A549 (cell line): ENCODE measurements at regions not wholly inside any gene's neighbourhood (a gene's known extent, or its start where the extent isn't known, plus 50 kb on each side); places are given as distances from the start of the nearest gene placed in this dataset.

Experiments used
- ATAC-seq, 2 experiments: fragments of 200-7000 bp in 1 of 2; fragments of >200 bp in 1 of 2; cut with Nextera tagmentation in 1 of 2; cut with Tn5 transposase in 1 of 2; 3 replicates each; pipeline versions ENCODE4 v1.8.0 to v1.9.1; 2018 to 2020; ENCODE audit warnings: mild to moderate bottlenecking in 1 of 2, moderate library complexity in 1 of 2
- CTCF ChIA-PET: fragments of 300-600 bp; sonication (Branson Sonifier 250); formaldehyde crosslinking; extraction: SDS; loops from one replicate; lab custom pipeline; 2021; ENCODE audit warnings: antibody characterized with exemption, inconsistent platforms; lab: Yijun Ruan, JAX
- POLR2A ChIA-PET: fragments of 350-600 bp; formaldehyde crosslinking; extraction: SDS; loops from one replicate; lab custom pipeline; 2021; ENCODE audit warnings: antibody characterized with exemption, inconsistent platforms; lab: Yijun Ruan, JAX
- DNase-seq, 2 experiments: peaks; one replicate each; pipeline versions ENCODE4 v3.0.0 to v3.0.0-alpha.2; 2011 to 2016; ENCODE audit warnings: low read depth in 1 of 2, low spot score in 1 of 2
- FAIRE-seq: peaks from 2 replicates; lab custom pipeline; 2011; peaks lifted over from hg19 to GRCh38; lab: Jason Lieb, UNC
- H3K27ac ChIP-seq, 2 experiments: fragments of >200 bp; sonication (Bioruptor Twin); formaldehyde crosslinking; 3 replicates each; pipeline ENCODE4 v1.5.1; 2016 to 2017
- H3K4me1 ChIP-seq: fragments of >200 bp; sonication (Bioruptor Twin); formaldehyde crosslinking; 3 replicates; pipeline ENCODE4 v1.6.1; 2016
- H3K4me2 ChIP-seq: fragments of >200 bp; sonication (Bioruptor Twin); formaldehyde crosslinking; 3 replicates; pipeline ENCODE4 v1.6.1; 2016
- H3K4me3 ChIP-seq: fragments of >200 bp; sonication (Bioruptor Twin); formaldehyde crosslinking; 3 replicates; pipeline ENCODE4 v1.5.1; 2016
- H3K9me3 ChIP-seq: fragments of >200 bp; sonication (Bioruptor Twin); formaldehyde crosslinking; 3 replicates; pipeline ENCODE4 v1.6.1; 2016
- BHLHE40 ChIP-seq: IDR thresholded peaks from 2 replicates; pipeline ENCODE4 v1.6.1; 2012; ENCODE audit warnings: low read depth, low read length, inconsistent platforms
- CBX2 ChIP-seq: fragments of 200-600 bp; sonication (generic); IDR thresholded peaks from 2 replicates; pipeline ENCODE4 v1.6.1; 2016; ENCODE audit warnings: low read depth, mild to moderate bottlenecking, borderline replicate concordance
- CEBPB ChIP-seq, 2 experiments: fragments of >200 bp in 1 of 2; sonication (Bioruptor Twin) in 1 of 2; formaldehyde crosslinking in 1 of 2; IDR thresholded peaks; 2 replicates each; pipeline ENCODE4 v1.6.1; 2012 to 2016
- CHD2 ChIP-seq: fragments of 150-350 bp; IDR thresholded peaks from 2 replicates; pipeline ENCODE4 v1.6.1; 2014; ENCODE audit warnings: low read length; ENCODE audit not compliant: partially characterized antibody
- CHD4 ChIP-seq: fragments of 200-600 bp; sonication (generic); IDR thresholded peaks from 2 replicates; pipeline ENCODE4 v1.6.1; 2016; ENCODE audit warnings: antibody characterized with exemption, mild to moderate bottlenecking, borderline replicate concordance
- EHF ChIP-seq: fragments of 250-450 bp; sonication (Bioruptor Pico); IDR thresholded peaks from 2 replicates; pipeline ENCODE4 v1.5.0; 2020; ENCODE audit warnings: mild to moderate bottlenecking
- FOXS1 ChIP-seq: fragments of 250-450 bp; sonication (Bioruptor Pico); IDR thresholded peaks from 2 replicates; pipeline ENCODE4 v1.5.0; 2020; ENCODE audit warnings: mild to moderate bottlenecking, moderate library complexity
- HOXB5 ChIP-seq: fragments of 250-450 bp; sonication (Bioruptor Pico); IDR thresholded peaks from 2 replicates; pipeline ENCODE4 v1.5.0; 2020; ENCODE audit warnings: mild to moderate bottlenecking, moderate library complexity
- KDM1A ChIP-seq: fragments of 200-600 bp; sonication (generic); IDR thresholded peaks from 2 replicates; pipeline ENCODE4 v1.6.1; 2016; ENCODE audit warnings: low read depth, mild to moderate bottlenecking
- RAD21 ChIP-seq, 2 experiments: fragments of >200 bp in 1 of 2; sonication (Bioruptor Twin) in 1 of 2; formaldehyde crosslinking in 1 of 2; IDR thresholded peaks in 1 of 2; conservative IDR thresholded peaks in 1 of 2; 2 replicates in 1 of 2; 3 replicates in 1 of 2; pipeline ENCODE4 v1.6.1; 2012 to 2018; ENCODE audit warnings: inconsistent platforms in 1 of 2
- RARB ChIP-seq: fragments of 250-450 bp; sonication (Bioruptor Pico); IDR thresholded peaks from 2 replicates; pipeline ENCODE4 v1.8.0; 2021; ENCODE audit warnings: mild to moderate bottlenecking, moderate library complexity
- RNF2 ChIP-seq: fragments of 200-600 bp; sonication (generic); IDR thresholded peaks from 2 replicates; pipeline ENCODE4 v1.6.1; 2016; ENCODE audit warnings: low read depth, mild to moderate bottlenecking, antibody characterized with exemption, moderate library complexity, borderline replicate concordance
- SMC3 ChIP-seq: fragments of >200 bp; sonication (Bioruptor Twin); formaldehyde crosslinking; IDR thresholded peaks from 3 replicates; pipeline ENCODE4 v1.6.1; 2018; ENCODE audit warnings: inconsistent platforms
- TP53 ChIP-seq: fragments of 250-450 bp; sonication (Bioruptor Pico); IDR thresholded peaks from 2 replicates; pipeline ENCODE4 v1.5.0; 2021; ENCODE audit warnings: mild to moderate bottlenecking, moderate library complexity
- WGBS: methylation state at CpG from one replicate; pipeline ENCODE4 v1.1.6; 2017; ENCODE audit errors: missing lambda C conversion rate; 5-methylcytosine and 5-hydroxymethylcytosine counted together
- TF ChIP-seq, protein P1 (sequence below): fragments of 200-600 bp; sonication (generic); IDR thresholded peaks from 2 replicates; pipeline ENCODE4 v1.6.1; 2016; ENCODE audit warnings: antibody characterized with exemption, mild to moderate bottlenecking, moderate library complexity
- TF ChIP-seq, protein P2 (sequence below): fragments of >200 bp; sonication (Bioruptor Twin); formaldehyde crosslinking; IDR thresholded peaks from 3 replicates; pipeline ENCODE4 v1.5.1; 2016

DNA sequence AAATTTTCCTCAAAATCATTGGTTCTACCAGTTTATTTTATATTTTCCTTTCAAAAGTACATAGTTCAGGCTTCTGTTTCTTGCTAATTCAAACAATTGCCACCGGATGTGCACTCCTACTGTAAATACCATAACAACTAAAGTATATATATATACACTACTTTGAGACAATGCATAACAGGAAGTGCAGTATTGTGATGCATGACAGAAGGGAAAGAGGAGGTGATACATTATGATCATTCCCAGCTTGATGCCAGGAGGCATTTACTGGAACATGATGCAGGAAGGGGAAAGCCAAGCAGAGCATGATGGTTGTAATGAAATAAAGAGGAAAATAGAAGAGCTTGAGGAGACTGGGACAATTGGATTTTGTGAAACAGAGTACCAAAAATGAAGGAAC, 215.2 kb upstream of the NT5C1B start:
- no peak for ATAC-seq
- ChIA-PET POLR2A (no interaction called here), CTCF (no interaction called here)
- Histone ChIP-seq H3K4me2 (no peak overlapping the region), H3K4me3 (no peak overlapping the region), H3K9me3 (no peaks in the 10 kb centered on the region), H3K27ac (no peak overlapping the region), H3K4me1 (no peaks in the 10 kb centered on the region)
- no peak for FAIRE-seq
- 12% methylated on average over 1 of the region's 1 CpG for WGBS
- TF ChIP-seq HOXB5 (CRISPR knock-in tag) = no peak
- no peak for TF ChIP-seq RARB (CRISPR knock-in tag)
- TF ChIP-seq RAD21 (conservative IDR thresholded peaks at IDR 0.05 in 1 of 2, IDR thresholded peaks at IDR 0.05 in 1 of 2) = no peak
- TF ChIP-seq CBX2 = no peak
- no peak for TF ChIP-seq SMC3
- TF ChIP-seq RNF2 = no peak
- TF ChIP-seq FOXS1 = no peak
- TF ChIP-seq CHD2 = no peak
- no peak for TF ChIP-seq EHF
- TF ChIP-seq, protein P1, sequence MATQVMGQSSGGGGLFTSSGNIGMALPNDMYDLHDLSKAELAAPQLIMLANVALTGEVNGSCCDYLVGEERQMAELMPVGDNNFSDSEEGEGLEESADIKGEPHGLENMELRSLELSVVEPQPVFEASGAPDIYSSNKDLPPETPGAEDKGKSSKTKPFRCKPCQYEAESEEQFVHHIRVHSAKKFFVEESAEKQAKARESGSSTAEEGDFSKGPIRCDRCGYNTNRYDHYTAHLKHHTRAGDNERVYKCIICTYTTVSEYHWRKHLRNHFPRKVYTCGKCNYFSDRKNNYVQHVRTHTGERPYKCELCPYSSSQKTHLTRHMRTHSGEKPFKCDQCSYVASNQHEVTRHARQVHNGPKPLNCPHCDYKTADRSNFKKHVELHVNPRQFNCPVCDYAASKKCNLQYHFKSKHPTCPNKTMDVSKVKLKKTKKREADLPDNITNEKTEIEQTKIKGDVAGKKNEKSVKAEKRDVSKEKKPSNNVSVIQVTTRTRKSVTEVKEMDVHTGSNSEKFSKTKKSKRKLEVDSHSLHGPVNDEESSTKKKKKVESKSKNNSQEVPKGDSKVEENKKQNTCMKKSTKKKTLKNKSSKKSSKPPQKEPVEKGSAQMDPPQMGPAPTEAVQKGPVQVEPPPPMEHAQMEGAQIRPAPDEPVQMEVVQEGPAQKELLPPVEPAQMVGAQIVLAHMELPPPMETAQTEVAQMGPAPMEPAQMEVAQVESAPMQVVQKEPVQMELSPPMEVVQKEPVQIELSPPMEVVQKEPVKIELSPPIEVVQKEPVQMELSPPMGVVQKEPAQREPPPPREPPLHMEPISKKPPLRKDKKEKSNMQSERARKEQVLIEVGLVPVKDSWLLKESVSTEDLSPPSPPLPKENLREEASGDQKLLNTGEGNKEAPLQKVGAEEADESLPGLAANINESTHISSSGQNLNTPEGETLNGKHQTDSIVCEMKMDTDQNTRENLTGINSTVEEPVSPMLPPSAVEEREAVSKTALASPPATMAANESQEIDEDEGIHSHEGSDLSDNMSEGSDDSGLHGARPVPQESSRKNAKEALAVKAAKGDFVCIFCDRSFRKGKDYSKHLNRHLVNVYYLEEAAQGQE = no peak
- TF ChIP-seq, protein P2, sequence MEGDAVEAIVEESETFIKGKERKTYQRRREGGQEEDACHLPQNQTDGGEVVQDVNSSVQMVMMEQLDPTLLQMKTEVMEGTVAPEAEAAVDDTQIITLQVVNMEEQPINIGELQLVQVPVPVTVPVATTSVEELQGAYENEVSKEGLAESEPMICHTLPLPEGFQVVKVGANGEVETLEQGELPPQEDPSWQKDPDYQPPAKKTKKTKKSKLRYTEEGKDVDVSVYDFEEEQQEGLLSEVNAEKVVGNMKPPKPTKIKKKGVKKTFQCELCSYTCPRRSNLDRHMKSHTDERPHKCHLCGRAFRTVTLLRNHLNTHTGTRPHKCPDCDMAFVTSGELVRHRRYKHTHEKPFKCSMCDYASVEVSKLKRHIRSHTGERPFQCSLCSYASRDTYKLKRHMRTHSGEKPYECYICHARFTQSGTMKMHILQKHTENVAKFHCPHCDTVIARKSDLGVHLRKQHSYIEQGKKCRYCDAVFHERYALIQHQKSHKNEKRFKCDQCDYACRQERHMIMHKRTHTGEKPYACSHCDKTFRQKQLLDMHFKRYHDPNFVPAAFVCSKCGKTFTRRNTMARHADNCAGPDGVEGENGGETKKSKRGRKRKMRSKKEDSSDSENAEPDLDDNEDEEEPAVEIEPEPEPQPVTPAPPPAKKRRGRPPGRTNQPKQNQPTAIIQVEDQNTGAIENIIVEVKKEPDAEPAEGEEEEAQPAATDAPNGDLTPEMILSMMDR = no peak
- TF ChIP-seq CEBPB (IDR thresholded peaks at IDR 0.05) = no peak
- no peak for TF ChIP-seq TP53 (CRISPR knock-in tag)
- no peak for TF ChIP-seq KDM1A
- TF ChIP-seq CHD4 = no peak
- no peak for DNase-seq

DNA sequence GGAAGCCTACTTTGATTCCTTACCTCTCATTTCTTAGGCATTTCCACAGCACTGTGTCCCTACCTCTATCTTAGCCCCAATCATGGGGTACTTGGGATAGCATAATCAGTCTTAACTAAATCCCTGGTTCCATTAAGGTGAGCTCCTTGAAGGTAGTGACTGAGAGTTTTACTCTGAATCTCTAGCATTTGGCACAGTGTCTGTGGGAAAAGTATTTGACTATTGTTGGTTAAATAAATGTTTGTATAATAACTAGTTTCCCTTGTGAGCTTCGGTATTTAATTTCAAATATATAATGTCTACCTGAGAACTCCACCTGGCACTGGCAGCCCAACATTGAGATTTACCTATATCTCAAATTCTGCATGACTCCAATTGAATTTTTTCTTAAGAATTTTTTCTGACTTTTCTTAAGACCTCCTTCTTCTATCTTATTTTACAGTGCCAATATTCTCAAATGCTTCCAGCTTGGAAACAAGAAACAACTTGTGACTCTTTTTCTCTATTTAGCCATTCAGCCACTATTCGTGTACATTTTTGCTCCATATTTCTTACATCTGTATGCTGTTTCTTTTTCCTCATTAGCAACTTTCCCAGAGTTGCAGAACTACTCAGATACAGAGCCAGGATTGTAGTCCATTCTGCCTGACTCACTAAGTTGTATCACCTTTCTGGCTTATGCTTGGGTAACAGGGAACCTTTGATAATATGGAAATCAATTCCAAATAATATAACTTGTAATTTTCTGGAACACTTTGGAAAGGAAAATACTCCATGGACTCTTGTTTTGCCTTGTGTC, 214.0 kb upstream of the NT5C1B start:
- H3K9me3 ChIP-seq = no peaks in the 10 kb centered on the region
- TF ChIP-seq BHLHE40 = no peak
- TF ChIP-seq, all 56 proteins: peak for 0
- ChIA-PET POLR2A (no interaction called here), CTCF (interaction anchor here (0.7 kb wide), 1 partner anchor 26 kb away, joined by 3 read pairs; no protein-coding TSS in a partner anchor)
- Histone ChIP-seq H3K4me1 (no peaks in the 10 kb centered on the region), H3K4me3 (no peak overlapping the region), H3K4me2 (no peak overlapping the region), H3K27ac (no peak overlapping the region)
- 9% methylated on average over 2 of the region's 2 CpGs for WGBS
- DNase-seq (no peak), ATAC-seq (no peak), FAIRE-seq (no peak)
